Lung (tissue), 11 donors: ENCODE measurements at regions not wholly inside any gene's neighbourhood (a gene's known extent, or its start where the extent isn't known, plus 50 kb on each side); places are given as distances from the start of the nearest gene placed in this dataset.

Experiments used
- ATAC-seq: fragments of 200-7000 bp; cut with Tn5 transposase; one replicate; pipeline ENCODE4 v1.9.1; 2020; ENCODE audit warnings: moderate number of reproducible peaks; ENCODE audit not compliant: insufficient read depth, low FRiP score
- DNase-seq, 3 donors: peaks; one replicate each; pipeline ENCODE4 v3.0.0-alpha.2; 2013 to 2017
- H3K27ac ChIP-seq, 2 donors: one replicate each; pipeline ENCODE4 v1.5.1; 2013; ENCODE audit warnings: mild to moderate bottlenecking in 2 of 2, moderate library complexity in 2 of 2, control low read depth in 1 of 2, inconsistent platforms in 1 of 2, low read depth in 1 of 2, low read length in 1 of 2
- H3K27me3 ChIP-seq, 3 donors: one replicate each; pipeline ENCODE4 v1.5.1; 2013; ENCODE audit warnings: low read length in 2 of 3; ENCODE audit not compliant: control insufficient read depth in 3 of 3, insufficient read depth in 3 of 3
- H3K36me3 ChIP-seq, 4 donors: one replicate each; pipeline ENCODE4 v1.5.1; 2013; ENCODE audit warnings: low read length in 4 of 4, mild to moderate bottlenecking in 1 of 4, moderate library complexity in 1 of 4; ENCODE audit not compliant: control insufficient read depth in 4 of 4, insufficient read depth in 4 of 4
- H3K4me1 ChIP-seq, 5 donors: one replicate each; pipeline ENCODE4 v1.5.1; 2013; ENCODE audit warnings: low read length in 5 of 5, mild to moderate bottlenecking in 2 of 5, moderate library complexity in 1 of 5; ENCODE audit not compliant: control insufficient read depth in 5 of 5, insufficient read depth in 5 of 5
- H3K4me3 ChIP-seq: one replicate; pipeline ENCODE4 v1.5.1; 2013; ENCODE audit warnings: mild to moderate bottlenecking, control low read depth, moderate library complexity
- H3K9ac ChIP-seq, 2 donors: one replicate each; pipeline ENCODE4 v1.5.1; 2013; ENCODE audit warnings: low read length in 2 of 2, control low read depth in 1 of 2; ENCODE audit not compliant: insufficient read depth in 1 of 2
- H3K9me3 ChIP-seq, 4 donors: one replicate each; pipeline ENCODE4 v1.5.1; 2013; ENCODE audit warnings: low read length in 3 of 4, mild to moderate bottlenecking in 1 of 4, moderate library complexity in 1 of 4; ENCODE audit not compliant: control insufficient read depth in 4 of 4, insufficient read depth in 3 of 4
- CTCF ChIP-seq: IDR thresholded peaks from 2 replicates; pipeline ENCODE4 v1.5.1; 2012; ENCODE audit warnings: mild to moderate bottlenecking; ENCODE audit errors: control extremely low read depth, extremely low read depth
- WGBS, 2 donors: extraction: QIAGEN DNeasy Blood & Tissue Kit; methylation state at CpG; one replicate each; pipeline ENCODE4 v1.1.7; 2013; 5-methylcytosine and 5-hydroxymethylcytosine counted together
- donor health status: control.
- donor health status: control.
- donor health status: Bipolar disorder and iron deficiency.
- donor health status: healthy.
- donor health status: DM: yes; HTN: yes; CAD: no.

DNA sequence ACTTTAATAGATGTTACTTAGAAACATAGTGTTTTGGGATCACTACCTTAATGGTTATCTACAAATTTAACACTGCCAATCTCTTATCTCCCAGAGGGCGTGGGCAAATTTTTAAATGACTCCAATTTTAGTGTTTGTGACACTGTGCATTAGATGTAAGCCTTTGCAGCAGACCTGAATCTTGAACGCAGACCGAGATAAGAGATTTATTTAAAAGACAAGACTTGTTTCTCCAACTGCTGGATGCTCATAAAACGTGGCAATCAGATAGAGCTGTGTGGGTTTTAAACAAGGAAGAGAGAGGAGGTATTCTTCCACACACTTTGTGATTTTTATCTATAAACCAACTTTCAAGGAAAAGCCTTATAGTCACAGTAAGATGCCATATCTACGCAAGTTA is 252.5 kb upstream of the NR3C2 start:
- ATAC-seq, result no peak
- no peak overlapping the region for H3K9ac ChIP-seq

GRCh38 chr4:148693913-148694649 is 251.9 kb upstream of the NR3C2 start:
- WGBS, 2 donors, result 81 to 84% methylated on average over 2 of the region's 2 CpGs
- DNase-seq (no peak), ATAC-seq (no peak)
- TF ChIP-seq CTCF, result no peak
- Histone ChIP-seq H3K36me3 (no peaks in the 10 kb centered on the region), H3K9ac (no peak overlapping the region), H3K9me3 (no peaks in the 10 kb centered on the region), H3K4me3 (no peak overlapping the region), H3K27ac (no peak overlapping the region), H3K4me1 (no peaks in the 10 kb centered on the region), H3K27me3 (no peaks in the 10 kb centered on the region)

More for the DNA sequence above, 252.5 kb upstream of the NR3C2 start:
- Histone ChIP-seq H3K36me3 (no peaks in the 10 kb centered on the region), H3K27ac (no peak overlapping the region), H3K27me3 (no peaks in the 10 kb centered on the region), H3K4me3 (no peak overlapping the region), H3K4me1 (no peaks in the 10 kb centered on the region), H3K9me3 (no peaks in the 10 kb centered on the region)
- 85% methylated on average over 5 of the region's 5 CpGs for WGBS, 2 donors
- no peak for DNase-seq
- TF ChIP-seq CTCF, result no peak

- Histone ChIP-seq H3K4me1 (no peaks in the 10 kb centered on the region), H3K9ac (no peak overlapping the region), H3K27me3 (no peaks in the 10 kb centered on the region), H3K9me3 (no peaks in the 10 kb centered on the region), H3K27ac (no peak overlapping the region), H3K36me3 (no peaks in the 10 kb centered on the region), H3K4me3 (no peak overlapping the region)
- no peak for ATAC-seq
- WGBS, 2 donors, result 83 to 87% methylated on average over 7 of the region's 7 CpGs
- no peak for DNase-seq
- no peak for TF ChIP-seq CTCF
These were observed 250.0 kb upstream of the NR3C2 start for GRCh38 chr4:148692242-148692641.

DNA sequence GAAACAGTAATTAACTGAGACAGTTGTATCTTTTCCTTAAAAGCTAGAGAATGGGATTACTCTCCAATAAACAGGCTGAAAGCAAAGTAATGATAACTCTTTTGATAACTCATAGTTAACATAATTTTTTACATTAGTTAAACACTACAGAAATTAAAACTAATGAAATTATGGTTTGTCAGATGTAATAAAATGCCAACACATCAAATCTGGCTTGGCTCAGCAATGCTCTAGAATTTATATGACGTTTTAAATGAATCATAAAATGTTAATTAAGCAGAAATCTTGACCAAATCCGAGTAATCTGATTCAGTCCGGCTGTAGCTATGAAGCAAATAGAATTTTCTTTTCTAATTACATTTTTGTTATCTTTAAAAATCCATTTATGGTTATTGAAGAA is 244.2 kb upstream of the NR3C2 start:
- no peak overlapping the region for H3K9ac ChIP-seq
- ATAC-seq (no peak), DNase-seq (no peak)
- no peaks in the 10 kb centered on the region for H3K4me1 ChIP-seq
- H3K27ac ChIP-seq, result no peak overlapping the region
- 71 to 83% methylated on average over 3 of the region's 3 CpGs for WGBS, 2 donors
- TF ChIP-seq CTCF, result no peak
- H3K36me3 ChIP-seq, result no peaks in the 10 kb centered on the region
- H3K27me3 ChIP-seq, result no peaks in the 10 kb centered on the region
- no peaks in the 10 kb centered on the region for H3K9me3 ChIP-seq
- no peak overlapping the region for H3K4me3 ChIP-seq
